A549 (cell line): ENCODE measurements at regions not wholly inside any gene's neighbourhood (a gene's known extent, or its start where the extent isn't known, plus 50 kb on each side); places are given as distances from the start of the nearest gene placed in this dataset.

Source experiments
- CTCF ChIP-seq: fragments of >200 bp; sonication (Bioruptor Twin); formaldehyde crosslinking; IDR thresholded peaks from 3 replicates; pipeline ENCODE4 v1.5.1; 2016
- HEYL ChIP-seq: fragments of 250-450 bp; sonication (Bioruptor Pico); IDR thresholded peaks from 2 replicates; pipeline ENCODE4 v1.8.0; 2021; ENCODE audit warnings: mild to moderate bottlenecking, moderate library complexity
- HOXA7 ChIP-seq: fragments of 250-450 bp; sonication (Bioruptor Pico); IDR thresholded peaks from 2 replicates; pipeline ENCODE4 v1.5.0; 2020; ENCODE audit warnings: mild to moderate bottlenecking, moderate library complexity
- MAX ChIP-seq: IDR thresholded peaks from 2 replicates; pipeline ENCODE4 v1.6.1; 2012
- POLR2A ChIP-seq: IDR thresholded peaks from 2 replicates; pipeline ENCODE4 v1.6.1; 2012; ENCODE audit warnings: mild to moderate bottlenecking, low read length
- TFCP2L1 ChIP-seq: fragments of 250-450 bp; sonication (Bioruptor Pico); IDR thresholded peaks from 2 replicates; pipeline ENCODE4 v1.5.0; 2021; ENCODE audit warnings: mild to moderate bottlenecking
- ZC3H11A ChIP-seq: fragments of 450-650 bp; IDR thresholded peaks from 2 replicates; pipeline ENCODE4 v1.6.1; 2014; ENCODE audit warnings: antibody characterized with exemption, mild to moderate bottlenecking
- ZFP36 ChIP-seq: fragments of 450-650 bp; IDR thresholded peaks from 2 replicates; pipeline ENCODE4 v1.6.1; 2014; ENCODE audit warnings: borderline replicate concordance; ENCODE audit not compliant: partially characterized antibody

- TF ChIP-seq HOXA7 (CRISPR knock-in tag): no peak
- TF ChIP-seq POLR2A: no peak
- no peak for TF ChIP-seq ZFP36
- no peak for TF ChIP-seq CTCF
- no peak for TF ChIP-seq MAX
- no peak for TF ChIP-seq TFCP2L1 (CRISPR knock-in tag)
- TF ChIP-seq ZC3H11A: no peak
- TF ChIP-seq HEYL (CRISPR knock-in tag): no peak
Measured at GRCh38 chr16:51523400-51523799, 372.3 kb upstream of the SALL1 start.
